HG03025 (cell line): ENCODE measurements at regions not wholly inside any gene's neighbourhood (a gene's known extent, or its start where the extent isn't known, plus 50 kb on each side); places are given as distances from the start of the nearest gene placed in this dataset.
"Not testable (repeated sequence)": the region's sequence is repeated elsewhere in the genome, so short reads cannot be mapped to it uniquely, and the experiment has no call there.

Experiments
- ATAC-seq: cut with Tn5 transposase; IDR thresholded peaks from one replicate; pipeline ENCODE4 v1.9.1; 2021; ENCODE audit warnings: mild to moderate bottlenecking, moderate library complexity; ENCODE audit not compliant: unreplicated experiment, low FRiP score

DNA sequence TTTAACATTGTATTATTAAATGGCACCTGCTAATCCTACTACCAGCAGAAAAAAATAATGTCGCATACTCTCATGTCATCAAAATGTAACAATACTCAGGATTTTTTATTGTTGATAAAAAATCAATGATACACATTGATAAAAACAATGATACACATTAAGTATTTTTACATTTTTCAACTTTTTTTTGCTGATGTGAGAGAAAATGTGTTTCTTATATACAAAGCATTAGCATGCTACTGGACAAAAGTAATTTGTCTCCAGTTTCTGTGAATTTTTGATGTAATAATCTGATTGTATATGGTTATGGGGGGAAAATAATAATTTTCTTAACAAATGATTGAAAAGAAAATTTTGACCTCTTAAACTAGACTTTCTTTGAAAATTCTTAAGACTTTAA lies 1256.6 kb upstream of the CNTN5 start:
- ATAC-seq = no peak

GRCh38 chr11:97764605-97765004 lies 1256.1 kb upstream of the CNTN5 start:
- ATAC-seq = no peak

DNA sequence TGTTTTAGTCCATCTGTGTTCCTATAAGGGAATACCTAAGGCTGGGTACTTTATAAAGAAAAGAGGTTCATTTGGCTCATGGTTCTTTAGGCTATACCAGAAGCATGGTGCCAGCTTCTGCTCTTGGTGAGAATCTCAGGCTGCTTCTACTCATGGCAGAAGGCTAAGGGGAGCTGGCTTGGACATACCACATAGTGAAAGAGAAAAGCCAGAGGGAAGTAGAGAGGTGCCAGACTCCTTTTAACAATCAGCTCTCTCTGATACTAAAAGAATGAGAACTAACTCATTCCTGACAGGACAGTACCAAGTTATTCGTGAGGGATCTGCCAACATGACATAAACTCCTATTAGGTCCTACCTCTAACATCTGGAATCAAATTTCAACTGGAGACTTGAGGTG lies 1250.2 kb upstream of the CNTN5 start:
- ATAC-seq = no peak

DNA sequence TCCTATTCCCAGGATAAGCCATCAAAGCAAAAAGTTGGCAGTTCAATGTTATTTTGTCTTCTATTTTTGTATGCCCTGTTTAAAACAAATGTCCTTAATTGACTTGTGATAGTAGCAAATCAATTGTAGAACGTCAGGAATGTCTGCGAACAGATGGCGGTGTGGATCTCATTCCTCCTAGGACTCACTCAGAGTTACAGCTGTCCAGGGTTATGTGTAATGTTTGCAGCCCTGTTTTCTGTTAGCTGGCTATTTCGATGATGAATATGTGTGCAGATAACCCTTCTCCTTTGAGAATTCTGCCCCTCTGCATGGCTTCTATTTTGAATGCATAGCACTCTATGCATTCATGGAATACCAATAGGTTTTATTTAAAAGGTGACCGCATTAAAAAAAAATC lies 1248.0 kb upstream of the CNTN5 start:
- no peak for ATAC-seq

- ATAC-seq = not testable (repeated sequence)
Measured at GRCh38 chr11:97784388-97784787, 1236.4 kb upstream of the CNTN5 start.

- ATAC-seq = no peak
Measured at GRCh38 chr11:97786961-97787360, 1233.8 kb upstream of the CNTN5 start.

DNA sequence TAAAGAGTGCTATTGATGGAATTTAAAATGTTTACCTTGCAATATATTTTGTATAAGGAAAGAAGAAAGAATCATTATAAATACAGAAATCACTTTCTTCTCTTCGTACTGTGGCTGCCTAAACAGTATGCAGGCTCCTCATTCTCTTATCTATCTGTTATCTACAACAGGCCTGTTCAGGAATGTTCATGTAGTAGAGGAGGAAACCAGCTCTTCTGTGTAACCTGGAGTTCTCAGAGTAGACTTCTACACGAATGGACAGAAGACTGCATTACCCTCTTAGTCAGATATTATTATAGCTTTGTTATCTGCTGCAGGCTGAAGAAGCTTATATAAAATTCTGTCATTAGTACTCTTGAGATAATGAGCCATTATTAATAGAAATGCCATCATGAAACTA lies 1225.9 kb upstream of the CNTN5 start:
- ATAC-seq = no peak

DNA sequence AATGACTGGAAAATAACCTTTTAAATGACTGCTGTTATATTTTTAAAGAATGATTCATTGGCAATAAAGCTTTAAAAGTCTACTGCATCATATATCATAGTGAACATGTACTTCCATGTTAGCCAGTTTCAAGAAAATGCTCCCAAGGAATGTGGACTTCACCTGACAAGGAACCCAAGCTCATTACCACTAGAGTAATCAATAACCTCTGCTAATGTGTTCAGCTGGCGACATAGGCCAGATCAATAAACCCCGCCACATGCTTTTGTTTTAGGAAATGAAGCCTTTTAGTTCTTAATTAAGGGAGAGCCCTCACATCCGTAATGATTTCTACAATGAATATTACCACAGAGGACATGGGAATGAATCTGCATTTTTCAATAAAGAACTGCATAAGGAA lies 1219.9 kb upstream of the CNTN5 start:
- no peak for ATAC-seq

- ATAC-seq = no peak
Measured at GRCh38 chr11:97814325-97814959, 1206.3 kb upstream of the CNTN5 start.

DNA sequence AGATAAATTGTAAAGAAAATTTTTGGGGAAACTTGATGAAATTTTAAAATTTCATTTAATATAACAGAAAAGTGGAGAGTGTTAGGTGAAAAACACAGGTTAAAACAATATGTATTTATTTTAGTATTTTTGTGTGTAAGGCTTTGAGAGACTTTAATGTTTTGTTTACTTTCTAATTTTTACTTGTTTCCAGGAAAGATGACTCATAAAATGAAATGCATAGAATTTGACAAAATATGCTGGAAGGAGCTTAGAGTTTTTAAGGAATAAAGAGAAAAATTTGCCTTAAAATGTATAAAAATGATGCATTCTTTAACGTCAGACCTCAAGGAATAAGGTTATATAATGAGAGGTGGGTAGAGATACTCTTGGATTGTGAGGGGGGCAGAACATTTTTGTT lies 1205.1 kb upstream of the CNTN5 start:
- no peak for ATAC-seq

DNA sequence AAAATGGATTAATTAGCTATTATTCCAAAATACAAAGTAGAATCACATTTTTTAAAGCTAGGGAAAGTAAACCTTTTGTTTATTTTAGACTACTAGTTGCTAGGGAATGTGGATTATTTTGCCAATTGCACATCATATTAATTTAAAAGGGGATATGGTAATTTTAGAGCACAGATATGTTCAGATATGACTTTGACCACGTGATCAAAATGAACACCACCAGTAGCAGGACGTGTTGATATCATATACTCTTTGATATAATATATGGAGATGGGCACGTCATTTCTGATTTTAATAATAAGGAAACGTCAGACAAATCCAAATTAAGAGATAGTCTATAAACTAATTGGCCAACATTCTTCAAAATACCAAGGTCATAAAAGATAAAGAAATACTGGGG lies 1188.3 kb upstream of the CNTN5 start:
- ATAC-seq = no peak

- ATAC-seq = no peak
Measured at GRCh38 chr11:97833412-97833811, 1187.3 kb upstream of the CNTN5 start.

DNA sequence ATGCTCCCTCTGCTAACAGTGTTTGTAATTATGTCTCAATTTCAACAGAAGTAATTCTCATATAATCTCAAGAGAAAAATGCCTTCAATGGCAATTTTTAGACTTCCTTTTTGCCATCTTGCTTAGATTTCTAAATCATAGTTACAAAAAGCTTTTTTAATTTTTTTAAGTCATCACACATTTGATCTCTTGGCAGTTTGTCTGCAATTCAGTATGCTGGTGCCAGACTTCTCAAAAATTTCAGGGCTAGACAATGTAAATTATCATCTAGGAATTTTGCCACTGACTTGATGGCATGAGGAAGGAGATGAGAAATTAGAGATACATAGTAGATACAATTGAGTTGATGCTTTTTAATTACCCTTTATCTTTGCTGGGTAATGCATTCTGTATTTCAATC lies 1176.7 kb upstream of the CNTN5 start:
- no peak for ATAC-seq

GRCh38 chr11:97847730-97848129 lies 1173.0 kb upstream of the CNTN5 start:
- no peak for ATAC-seq

GRCh38 chr11:97850701-97851100 lies 1170.0 kb upstream of the CNTN5 start:
- no peak for ATAC-seq

DNA sequence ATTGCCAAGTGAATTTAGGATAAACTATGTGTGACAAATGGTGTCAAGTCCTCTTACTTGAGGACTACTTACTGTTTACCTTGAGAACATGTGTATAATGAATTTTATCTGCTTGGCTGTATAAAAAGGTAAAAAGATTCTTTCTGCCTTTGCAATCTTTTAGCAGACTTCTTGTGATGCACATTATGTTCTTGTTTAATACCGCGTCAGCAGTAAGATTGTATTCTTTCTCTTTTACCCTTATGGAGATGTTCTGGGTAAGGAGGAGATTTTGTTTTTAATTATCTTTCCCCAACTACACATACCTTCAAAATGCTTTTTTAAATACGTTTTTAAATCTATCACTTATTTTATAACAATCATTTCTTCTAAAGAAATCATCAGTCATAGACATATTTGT lies 1166.4 kb upstream of the CNTN5 start:
- no peak for ATAC-seq

DNA sequence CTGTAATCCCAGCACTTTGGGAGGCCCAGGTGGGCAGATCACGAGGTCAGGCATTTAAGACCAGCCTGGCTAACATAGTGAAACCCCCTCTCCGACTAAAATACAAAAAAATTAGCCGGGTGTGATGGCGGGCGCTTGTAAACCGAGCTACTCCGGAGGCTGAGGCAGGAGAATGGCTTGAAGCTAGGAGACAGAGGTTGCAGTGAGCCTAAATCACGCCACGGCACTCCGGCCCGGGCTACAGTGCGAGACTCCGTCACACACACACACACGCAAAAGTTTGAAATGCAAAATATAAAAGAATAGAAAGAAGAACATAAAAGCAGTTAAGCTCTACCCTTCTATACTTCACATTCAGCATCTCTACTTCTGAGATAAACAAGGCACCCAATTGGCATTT lies 1165.9 kb upstream of the CNTN5 start:
- no peak for ATAC-seq

- ATAC-seq = no peak
Measured at GRCh38 chr11:97856666-97857065, 1164.1 kb upstream of the CNTN5 start.

DNA sequence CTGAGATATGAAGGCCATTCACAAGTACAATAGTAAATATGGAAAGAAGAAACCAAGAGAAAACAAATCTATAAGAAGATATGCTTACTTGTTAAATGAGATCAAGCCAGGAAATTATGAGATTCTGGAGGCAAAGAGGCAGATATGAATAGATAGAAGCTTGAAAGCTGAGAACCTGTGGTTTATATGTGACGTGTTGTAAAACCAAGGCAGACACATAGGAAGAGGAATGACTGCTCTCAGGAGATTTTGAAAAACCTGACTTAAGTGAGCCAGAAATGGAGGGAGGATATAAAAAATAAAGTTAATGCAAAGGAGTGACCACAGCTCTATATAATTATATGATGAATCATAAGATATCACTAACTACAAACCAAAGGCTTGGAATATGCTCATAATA lies 1160.5 kb upstream of the CNTN5 start:
- ATAC-seq = no peak

- no peak for ATAC-seq
Measured at GRCh38 chr11:97862021-97862420, 1158.7 kb upstream of the CNTN5 start.

DNA sequence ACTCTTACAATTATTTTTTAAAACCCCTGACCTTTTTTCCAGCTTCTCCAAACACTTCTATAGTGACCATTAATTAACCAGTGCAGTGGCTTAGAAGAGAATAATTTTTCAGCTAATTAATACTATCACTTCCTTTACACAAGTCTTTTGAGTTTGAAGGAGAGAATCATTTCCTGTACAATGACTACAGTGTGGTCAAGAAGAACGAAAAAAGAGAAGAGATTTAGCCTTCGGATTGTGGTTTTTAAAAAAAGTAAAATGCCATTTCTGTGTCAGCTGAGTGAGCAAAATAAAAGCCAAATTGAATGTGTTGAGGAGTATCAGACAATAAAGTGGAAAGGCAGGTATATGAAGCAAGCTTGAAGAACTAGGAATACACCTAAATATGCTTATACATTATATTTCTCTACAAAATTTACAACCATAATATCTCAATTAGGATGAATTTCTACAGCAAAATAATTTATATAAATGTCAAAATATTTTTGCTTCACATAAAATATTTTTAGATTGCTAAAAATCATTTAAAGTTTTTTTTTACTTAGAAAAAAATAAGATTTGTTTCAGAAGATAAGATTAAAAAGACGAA lies 1155.2 kb upstream of the CNTN5 start:
- ATAC-seq = no peak

DNA sequence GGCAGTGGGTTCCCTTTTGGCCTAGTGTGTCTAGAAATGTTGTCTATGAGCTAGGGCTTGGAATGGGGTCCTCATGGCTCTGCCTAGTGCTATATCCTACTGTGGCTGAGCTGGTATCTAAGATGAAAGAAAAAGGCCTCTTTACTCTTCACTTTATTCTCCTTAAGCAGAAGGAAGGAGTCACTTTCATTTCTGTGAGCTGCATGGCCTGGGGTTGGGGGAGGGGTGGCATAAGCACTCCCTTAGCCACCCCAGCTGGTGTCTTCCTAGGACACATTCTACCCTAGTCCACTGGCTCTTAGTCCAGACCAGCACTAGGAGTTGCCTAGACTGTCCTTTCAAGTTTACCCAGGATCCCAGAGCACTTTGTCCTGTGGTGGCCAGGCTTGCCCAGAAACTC lies 1148.9 kb upstream of the CNTN5 start:
- no peak for ATAC-seq

GRCh38 chr11:97880209-97880608 lies 1140.5 kb upstream of the CNTN5 start:
- ATAC-seq = no peak
